GM12875 (cell line): ENCODE measurements at regions not wholly inside any gene's neighbourhood (a gene's known extent, or its start where the extent isn't known, plus 50 kb on each side); places are given as distances from the start of the nearest gene placed in this dataset.

Experiments used
- H3K4me3 ChIP-seq: one replicate; pipeline ENCODE4 v1.5.1; 2011; ENCODE audit warnings: low read depth, low read length, control low read depth
- CTCF ChIP-seq: IDR thresholded peaks from 2 replicates; pipeline ENCODE4 v1.5.1; 2011; ENCODE audit warnings: low read depth, mild to moderate bottlenecking, control low read depth, inconsistent platforms, low read length, moderate library complexity, borderline replicate concordance; ENCODE audit not compliant: insufficient read depth

- no peak overlapping the region for H3K4me3 ChIP-seq
- no peak for TF ChIP-seq CTCF
Observed at GRCh38 chr9:81344366-81344765, 345.0 kb downstream of the TLE1 start.

DNA sequence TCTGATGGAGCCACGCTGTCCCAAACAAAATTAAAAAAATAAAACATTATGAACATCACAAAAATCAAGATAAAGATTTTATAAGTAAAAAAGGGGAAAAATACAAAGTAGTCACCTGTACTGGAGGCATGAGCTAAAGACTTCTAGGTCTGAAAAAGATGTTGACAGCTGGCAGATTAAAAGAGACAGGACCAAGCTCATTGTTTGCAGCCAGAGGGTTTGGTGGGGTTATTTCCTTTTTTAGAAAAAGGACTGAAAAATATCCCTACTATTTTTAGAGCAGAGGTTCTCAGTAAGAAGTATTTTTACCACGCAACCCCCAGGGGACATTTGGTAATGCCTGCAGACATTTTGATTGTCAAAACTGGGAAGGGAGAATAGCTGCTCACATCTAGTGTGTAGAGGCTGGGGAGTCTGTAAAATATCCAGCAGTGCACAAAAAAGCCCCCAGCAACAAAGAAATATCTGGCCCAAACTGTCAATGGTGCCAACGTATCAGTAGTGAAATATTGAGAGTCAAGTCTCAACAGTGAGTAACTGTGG lies 353.4 kb downstream of the TLE1 start:
- no peak for TF ChIP-seq CTCF
- no peak overlapping the region for H3K4me3 ChIP-seq

- no peak for TF ChIP-seq CTCF
- H3K4me3 ChIP-seq, result no peak overlapping the region
Observed at GRCh38 chr9:81321551-81321950, 367.8 kb downstream of the TLE1 start.

DNA sequence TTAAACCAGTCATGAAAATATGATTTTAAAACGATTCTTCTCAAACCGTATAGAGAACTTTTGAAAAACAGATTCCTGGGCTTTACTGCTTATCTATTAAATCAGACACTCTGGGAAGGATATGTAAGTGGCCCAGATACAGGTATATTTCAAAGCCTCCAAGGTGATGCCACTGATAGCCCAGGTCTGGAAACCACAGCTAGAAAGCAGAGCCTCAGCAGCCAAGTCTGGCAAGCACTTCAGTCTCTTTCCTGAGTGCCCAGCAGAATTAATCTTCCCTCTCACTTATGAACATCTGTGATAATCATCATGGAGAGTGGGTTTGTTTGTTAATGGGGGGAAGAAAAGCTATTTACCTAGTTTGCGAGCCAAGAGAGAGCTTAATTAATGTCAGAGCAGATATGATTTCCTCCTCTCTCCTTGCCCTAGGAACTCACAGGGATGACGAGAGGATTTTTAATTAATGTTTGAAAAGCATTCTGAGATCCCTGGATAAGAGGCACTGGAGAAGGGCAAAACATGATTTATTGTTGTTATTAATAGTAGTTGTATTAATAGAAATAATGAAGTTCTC lies 368.4 kb downstream of the TLE1 start:
- H3K4me3 ChIP-seq, result no peak overlapping the region
- TF ChIP-seq CTCF, result no peak

DNA sequence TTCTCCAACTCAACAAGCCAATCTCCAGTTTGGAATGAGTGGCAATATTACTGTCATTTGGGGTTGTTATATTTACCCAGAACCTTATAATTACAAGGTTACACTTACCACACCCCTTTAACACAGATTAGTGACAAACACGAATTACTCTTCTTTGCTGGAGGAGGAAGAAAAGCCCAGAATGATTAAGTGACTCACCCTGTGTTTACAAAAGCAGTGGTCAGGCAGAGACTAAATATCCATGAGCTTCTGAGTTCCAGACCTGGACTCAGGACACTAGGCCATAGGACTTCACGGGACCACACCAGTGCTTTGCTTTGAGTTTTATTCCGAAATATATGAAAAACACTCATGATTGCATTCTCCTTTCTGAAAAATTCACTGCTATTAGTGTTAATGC lies 370.8 kb downstream of the TLE1 start:
- no peak for TF ChIP-seq CTCF
- H3K4me3 ChIP-seq, result no peak overlapping the region

GRCh38 chr9:81317939-81318338 lies 371.4 kb downstream of the TLE1 start:
- no peak overlapping the region for H3K4me3 ChIP-seq
- no peak for TF ChIP-seq CTCF

DNA sequence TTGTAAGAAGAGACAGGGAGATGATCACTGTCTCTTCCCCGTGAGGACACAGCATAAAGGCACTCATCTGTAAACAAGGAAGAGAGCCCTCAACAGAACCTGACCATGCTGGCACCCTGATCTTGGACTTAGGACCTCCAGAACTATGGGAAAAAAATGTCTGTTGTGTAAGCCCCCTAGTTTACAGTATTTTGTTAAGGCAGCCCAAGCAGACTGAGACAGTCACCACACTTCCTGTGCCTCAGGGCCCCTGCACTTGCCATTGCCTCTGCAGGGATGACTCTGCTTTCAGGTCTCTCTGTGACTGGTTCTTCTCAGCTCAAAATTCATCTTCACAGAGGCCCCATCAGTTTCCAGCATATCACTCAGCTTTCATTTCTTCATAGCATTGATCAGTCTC lies 372.1 kb downstream of the TLE1 start:
- TF ChIP-seq CTCF, result no peak
- no peak overlapping the region for H3K4me3 ChIP-seq
